Body of pancreas (tissue), 4 donors: ENCODE measurements at regions not wholly inside any gene's neighbourhood (a gene's known extent, or its start where the extent isn't known, plus 50 kb on each side); places are given as distances from the start of the nearest gene placed in this dataset.

ENCODE experiments used
- POLR2A ChIP-seq, 3 donors: fragments of 450-650 bp; IDR thresholded peaks; one replicate each; pipeline ENCODE4 v1.6.1; 2016; ENCODE audit warnings: antibody characterized with exemption in 3 of 3, mild to moderate bottlenecking in 2 of 3
- TF ChIP-seq, protein P1 (sequence below), 7 experiments: fragments of 450-650 bp in 4 of 7; fragments of 200-600 bp in 3 of 7; sonication (generic) in 3 of 7; IDR thresholded peaks; one replicate each; pipeline ENCODE4 v1.5.1; 2016 to 2019; ENCODE audit warnings: antibody characterized with exemption in 7 of 7

DNA sequence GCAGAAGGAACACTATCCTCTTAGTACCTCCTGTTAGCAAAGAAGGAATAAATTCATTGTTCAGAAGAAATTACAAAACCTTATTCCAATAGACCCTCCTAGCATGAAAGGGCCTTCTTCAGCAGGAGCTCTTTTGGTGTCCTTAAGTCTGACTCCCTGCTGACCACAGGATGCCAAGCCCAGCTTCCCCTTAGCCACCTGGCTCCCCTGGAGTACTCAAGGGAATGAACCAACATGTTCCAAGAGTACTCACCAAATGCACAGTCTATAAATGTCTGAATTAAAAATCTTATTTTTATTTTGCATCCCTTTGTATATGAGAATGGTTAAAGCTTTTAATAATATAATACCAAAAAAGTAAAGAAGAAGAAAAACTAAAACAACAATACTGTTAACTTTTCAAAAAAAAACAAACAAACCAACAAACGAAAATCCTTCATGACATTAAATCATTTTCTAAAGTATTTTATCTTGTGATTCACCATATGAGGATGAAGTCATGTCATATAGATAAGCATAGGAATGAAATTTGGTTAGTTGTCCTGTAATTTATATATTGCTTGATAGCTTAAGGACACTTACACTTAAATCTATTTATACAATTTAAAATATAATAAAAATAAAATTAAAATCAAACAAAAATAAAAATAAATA lies 1355.1 kb downstream of the HACE1 start:
- TF ChIP-seq POLR2A (IDR thresholded peaks at IDR 0.05), result no peak
- TF ChIP-seq, protein P1, sequence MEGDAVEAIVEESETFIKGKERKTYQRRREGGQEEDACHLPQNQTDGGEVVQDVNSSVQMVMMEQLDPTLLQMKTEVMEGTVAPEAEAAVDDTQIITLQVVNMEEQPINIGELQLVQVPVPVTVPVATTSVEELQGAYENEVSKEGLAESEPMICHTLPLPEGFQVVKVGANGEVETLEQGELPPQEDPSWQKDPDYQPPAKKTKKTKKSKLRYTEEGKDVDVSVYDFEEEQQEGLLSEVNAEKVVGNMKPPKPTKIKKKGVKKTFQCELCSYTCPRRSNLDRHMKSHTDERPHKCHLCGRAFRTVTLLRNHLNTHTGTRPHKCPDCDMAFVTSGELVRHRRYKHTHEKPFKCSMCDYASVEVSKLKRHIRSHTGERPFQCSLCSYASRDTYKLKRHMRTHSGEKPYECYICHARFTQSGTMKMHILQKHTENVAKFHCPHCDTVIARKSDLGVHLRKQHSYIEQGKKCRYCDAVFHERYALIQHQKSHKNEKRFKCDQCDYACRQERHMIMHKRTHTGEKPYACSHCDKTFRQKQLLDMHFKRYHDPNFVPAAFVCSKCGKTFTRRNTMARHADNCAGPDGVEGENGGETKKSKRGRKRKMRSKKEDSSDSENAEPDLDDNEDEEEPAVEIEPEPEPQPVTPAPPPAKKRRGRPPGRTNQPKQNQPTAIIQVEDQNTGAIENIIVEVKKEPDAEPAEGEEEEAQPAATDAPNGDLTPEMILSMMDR (IDR thresholded peaks at IDR 0.05), result no peak
